Amygdala (tissue), 56 donors: ENCODE measurements at regions not wholly inside any gene's neighbourhood (a gene's known extent, or its start where the extent isn't known, plus 50 kb on each side); places are given as distances from the start of the nearest gene placed in this dataset.
A peak's percentile ranks its signal among the peaks of the same experiment; 100 is the strongest.
"Not testable (repeated sequence)": the region's sequence is repeated elsewhere in the genome, so short reads cannot be mapped to it uniquely, and the experiment has no call there.

ENCODE experiments used
- DNase-seq, 56 donors: peaks; one replicate each; lab custom pipeline; 2025; lab: John Stamatoyannopoulos, UW

GRCh38 chr2:133624551-133624950, 56.3 kb upstream of the NCKAP5 start:
- DNase-seq = no peak

DNA sequence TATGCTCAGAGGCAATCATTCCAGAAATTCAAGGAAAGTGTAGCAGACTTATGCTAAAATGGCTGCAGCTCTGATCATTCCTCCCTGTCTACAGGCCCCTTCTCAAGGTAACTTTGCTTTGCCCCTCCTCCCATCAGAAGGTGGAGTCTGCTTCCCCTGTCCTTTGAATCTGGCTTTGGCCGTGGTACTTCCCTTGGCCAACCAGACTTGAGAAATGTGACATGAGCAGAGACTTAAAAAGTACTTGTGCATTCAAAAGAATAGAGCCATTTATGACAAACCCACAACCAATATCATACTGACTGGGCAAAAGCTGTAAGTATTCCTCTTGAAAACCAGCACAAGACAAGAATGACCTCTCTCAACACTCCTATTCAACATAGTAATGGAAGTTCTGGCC, 59.5 kb upstream of the NCKAP5 start:
- DNase-seq = no peak

DNA sequence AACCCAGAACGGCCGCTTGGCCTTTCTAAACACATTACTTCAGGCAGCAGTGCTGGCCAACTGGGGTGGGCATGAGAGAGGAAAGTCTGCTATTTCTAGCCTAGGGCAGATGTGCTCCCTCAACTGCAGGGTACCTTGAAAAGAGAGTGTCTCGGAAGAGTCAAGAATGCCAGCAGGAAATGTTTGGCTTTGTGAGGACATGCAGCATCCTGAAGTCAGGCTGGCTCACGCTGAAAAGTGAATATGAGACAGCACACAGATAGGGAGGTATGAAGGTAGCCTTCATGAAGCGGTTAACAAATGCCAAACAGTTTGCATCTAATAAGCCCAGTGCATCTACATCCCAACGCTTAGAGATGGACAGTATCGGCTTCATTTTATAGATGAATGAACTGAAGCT, 65.0 kb upstream of the NCKAP5 start:
- no peak for DNase-seq

- DNase-seq = no peak
These were observed 65.7 kb upstream of the NCKAP5 start for GRCh38 chr2:133633881-133634409.

DNA sequence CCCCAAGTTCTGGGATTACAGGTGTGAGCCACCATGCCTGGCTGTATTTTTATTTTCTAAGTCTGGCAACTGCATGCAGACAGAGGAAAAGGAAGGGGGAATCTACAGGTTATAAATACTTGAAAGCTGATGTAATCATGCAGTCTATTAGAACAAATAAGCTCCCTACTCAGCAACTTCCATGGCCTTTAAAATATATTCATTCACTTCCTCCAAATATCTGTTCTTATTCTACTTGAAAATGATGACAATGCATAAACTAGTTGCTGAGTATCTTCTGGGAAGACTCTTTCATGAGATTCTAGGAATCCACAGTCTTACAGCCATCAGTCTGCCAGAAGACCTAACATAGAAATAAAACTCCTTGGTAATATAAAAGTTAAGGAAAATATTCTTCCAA, 66.9 kb upstream of the NCKAP5 start:
- no peak for DNase-seq

- no peak for DNase-seq
These were observed 68.0 kb upstream of the NCKAP5 start for GRCh38 chr2:133636287-133636686.

DNA sequence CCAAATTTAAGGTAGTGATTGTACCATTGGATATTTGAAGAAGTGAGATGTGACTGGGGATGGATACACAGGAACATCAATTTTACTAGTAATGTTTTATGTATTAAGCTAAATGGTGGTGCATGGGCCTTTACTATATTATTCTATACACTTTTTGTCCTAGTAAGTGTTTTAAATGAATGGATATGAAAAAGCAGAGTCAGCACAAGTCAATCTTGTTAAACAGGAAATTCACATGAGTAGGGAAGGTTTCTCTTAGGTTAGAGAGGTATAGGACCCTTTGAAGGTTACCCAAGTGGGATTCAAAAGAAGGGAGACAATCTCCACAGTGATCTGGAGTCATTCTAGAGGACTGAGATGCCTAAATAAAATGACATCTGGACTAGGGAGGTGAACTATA, 71.8 kb upstream of the NCKAP5 start:
- no peak for DNase-seq

GRCh38 chr2:133641497-133641896, 73.2 kb upstream of the NCKAP5 start:
- peak in 44 of 56 donors; percentile 5 to 83 (median 46) for DNase-seq

- DNase-seq = no peak
These were observed 73.9 kb upstream of the NCKAP5 start for GRCh38 chr2:133641942-133642725.

DNA sequence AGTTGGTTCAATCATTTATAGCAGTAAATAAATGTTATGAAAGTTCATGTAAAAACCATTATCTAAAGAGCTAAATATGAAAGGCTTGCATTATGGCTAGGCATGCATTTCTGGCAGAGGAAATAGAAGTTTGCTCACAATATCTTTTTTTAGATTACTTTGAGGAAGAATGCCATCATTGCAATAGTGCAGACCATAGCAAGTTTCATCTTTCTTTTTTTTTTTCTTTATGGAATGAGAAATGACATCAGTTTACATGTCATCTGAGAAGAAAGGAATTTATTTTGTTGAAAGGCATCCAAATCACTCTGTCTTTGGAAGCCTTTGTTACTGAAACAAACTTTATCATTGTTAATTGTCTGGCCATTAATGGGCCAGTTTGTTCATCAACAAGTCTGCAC, 74.5 kb upstream of the NCKAP5 start:
- DNase-seq = peak in 1 of 56 donors; percentile 54

DNA sequence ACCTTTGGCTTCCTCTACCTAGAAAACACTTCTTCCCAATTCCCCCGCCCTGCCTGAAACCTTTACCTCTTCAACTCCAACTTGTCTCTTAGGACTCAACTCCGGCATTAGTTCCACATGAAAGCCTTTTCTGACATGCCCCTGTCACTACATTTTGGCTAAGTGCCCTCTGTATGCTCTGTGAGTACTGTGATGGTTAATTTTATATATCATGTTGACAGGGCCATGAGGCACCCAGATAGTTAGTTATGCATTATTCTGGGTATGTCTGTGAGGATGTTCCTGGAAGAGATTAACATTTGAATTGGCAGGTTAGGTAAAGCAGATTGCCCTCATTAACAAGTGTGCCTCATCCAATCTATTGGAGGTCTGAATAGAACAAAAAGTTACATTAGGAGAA, 75.6 kb upstream of the NCKAP5 start:
- DNase-seq = no peak

GRCh38 chr2:133644846-133645245, 76.6 kb upstream of the NCKAP5 start:
- no peak for DNase-seq

DNA sequence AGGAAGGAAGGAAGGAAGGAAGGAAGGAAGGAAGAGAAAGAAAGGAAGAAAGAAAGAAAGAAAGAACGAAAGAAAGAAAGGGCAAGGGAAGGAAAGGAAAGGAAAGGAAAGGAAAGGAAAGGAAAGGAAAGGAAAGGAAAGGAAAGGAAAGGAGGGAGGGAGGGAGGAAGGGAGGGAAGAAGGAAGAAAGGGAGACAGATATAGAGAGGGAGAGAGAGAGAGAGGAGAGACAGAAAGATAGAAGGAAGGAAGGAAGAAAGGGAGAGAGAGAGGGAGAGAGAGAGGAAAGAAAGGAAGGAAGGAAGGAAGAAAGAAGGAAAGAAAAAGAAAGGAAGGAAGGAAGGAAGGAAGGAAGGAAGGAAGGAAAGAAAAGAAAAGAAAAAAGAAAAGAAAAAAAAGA, 79.1 kb upstream of the NCKAP5 start:
- not testable (repeated sequence) for DNase-seq

GRCh38 chr2:133651861-133652260, 83.6 kb upstream of the NCKAP5 start:
- no peak for DNase-seq

DNA sequence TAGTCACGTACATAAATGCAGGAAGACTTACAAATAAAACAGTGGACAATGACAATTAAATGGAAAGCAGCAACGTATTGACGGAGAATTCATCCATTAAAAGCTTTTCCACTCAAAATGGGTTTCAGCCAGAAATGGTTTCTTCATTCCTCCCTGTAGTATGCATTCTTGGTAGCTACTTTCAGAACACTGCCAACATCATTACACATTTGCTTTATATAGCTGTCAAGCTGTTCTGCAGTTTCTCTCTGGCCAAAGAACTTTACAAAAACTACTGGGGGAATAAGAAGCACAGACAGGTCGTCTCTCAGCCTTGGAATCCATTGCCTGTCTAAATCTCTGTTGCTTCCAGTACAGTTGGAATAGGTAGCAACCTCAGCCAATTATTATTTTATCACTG, 84.1 kb upstream of the NCKAP5 start:
- DNase-seq = no peak

DNA sequence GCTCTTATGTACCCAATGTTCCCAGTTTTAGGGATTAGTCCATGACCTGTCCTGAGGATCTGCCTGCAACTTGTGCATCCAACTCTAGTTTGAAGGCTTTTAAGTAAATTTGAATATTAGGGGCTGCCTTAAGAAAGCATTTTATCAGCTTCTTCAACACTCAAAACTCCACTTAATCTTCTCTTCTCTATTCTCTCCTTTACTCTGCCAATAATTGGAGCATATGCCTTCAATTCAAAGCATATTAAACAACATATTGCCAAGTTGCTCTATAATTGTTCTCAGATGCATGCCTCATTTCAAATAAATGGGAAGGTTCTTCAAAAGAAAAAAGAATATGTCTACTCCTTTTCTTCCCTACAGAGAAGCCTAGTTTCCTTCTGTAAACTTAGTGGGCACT, 84.8 kb upstream of the NCKAP5 start:
- DNase-seq = no peak

DNA sequence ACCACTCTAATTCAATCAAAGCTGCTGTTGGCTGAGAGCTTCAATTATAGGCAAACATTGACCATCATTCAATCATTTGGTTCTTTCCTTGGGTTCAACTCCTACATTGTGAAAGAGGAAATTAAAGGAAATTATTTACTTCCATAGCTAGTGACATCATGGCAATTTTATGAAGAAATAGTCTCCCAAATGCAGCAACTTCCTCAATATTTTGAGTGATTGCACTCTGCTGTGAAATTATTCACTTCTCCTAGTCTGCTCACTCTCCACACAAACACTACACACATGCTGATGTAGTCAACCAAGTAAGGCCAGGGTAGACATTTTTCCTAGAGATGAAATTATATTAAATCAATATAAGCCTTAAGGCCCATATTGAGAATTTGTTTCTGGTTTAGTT, 86.7 kb upstream of the NCKAP5 start:
- DNase-seq = no peak

DNA sequence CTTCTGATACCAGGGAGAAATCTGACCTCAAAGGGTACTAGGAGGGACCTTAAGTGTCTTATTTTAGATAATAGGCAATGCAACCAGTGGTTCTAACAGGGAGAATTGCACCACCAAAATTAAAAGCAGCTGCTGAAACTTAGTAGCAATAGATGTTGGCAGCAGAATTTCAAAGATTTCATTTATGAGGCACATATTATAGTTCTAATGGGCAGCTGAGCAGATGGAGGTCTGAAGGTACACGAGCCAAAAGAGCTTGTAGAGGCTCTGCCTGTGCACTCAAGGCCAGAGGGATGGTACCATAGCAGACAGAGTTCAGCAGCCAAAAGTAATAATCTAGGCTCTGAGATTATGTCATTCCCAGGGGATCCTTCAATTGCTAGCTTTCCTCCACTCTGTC, 87.3 kb upstream of the NCKAP5 start:
- DNase-seq = no peak

DNA sequence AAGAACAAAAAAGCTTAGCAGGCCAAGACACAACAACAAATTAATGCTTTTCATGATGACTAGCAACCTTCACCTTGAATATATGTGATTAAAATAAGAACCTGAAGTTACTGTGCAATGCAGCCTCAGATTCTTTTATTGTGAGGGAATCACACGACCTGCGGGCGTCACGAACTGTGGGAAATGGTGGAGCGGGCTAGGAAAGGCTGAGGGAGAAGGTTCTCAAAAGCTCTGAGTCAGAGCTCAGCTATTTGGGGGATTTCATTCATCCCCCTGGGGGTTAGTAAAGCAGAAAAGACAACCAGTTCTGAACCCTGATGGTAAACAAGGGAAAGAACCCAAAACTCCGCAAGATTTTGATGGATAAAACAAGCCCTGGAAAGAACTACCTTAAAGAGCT, 89.3 kb upstream of the NCKAP5 start:
- DNase-seq = no peak

- DNase-seq = no peak
These were observed 90.0 kb upstream of the NCKAP5 start for GRCh38 chr2:133658020-133658903.

DNA sequence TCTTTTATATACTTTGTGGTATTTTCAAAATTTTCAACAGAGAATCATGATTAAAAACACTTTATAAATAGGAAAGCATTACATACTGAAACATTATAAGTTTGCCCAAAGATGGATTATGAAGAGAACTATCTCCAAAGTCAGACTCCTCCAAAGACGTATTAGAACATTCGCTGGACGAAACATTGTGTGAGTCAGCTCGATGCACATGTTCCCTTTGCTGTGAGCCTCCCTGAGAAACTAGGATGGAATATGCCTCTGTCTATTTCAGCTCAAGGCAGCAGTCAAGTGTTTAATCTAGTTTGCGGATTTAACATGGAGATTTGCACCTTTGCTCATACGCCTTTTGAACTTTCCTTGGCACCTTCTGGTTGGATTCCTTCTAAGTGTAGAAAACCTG, 92.2 kb upstream of the NCKAP5 start:
- no peak for DNase-seq

GRCh38 chr2:133661392-133661791, 93.1 kb upstream of the NCKAP5 start:
- DNase-seq = peak in 1 of 56 donors; percentile 27
